Endothelial cell of umbilical vein (primary cell): ENCODE measurements at regions not wholly inside any gene's neighbourhood (a gene's known extent, or its start where the extent isn't known, plus 50 kb on each side); places are given as distances from the start of the nearest gene placed in this dataset.

Source experiments
- CTCF ChIP-seq, 2 donors: IDR thresholded peaks; 1 replicate in 1 of 2; 2 replicates in 1 of 2; pipeline ENCODE4 v1.5.1; 2011; ENCODE audit warnings: low read length in 2 of 2, mild to moderate bottlenecking in 2 of 2, moderate library complexity in 2 of 2, control low read depth in 1 of 2, inconsistent platforms in 1 of 2, low read depth in 1 of 2; ENCODE audit not compliant: insufficient read depth in 1 of 2; ENCODE audit errors: extremely low read depth in 1 of 2
- EZH2 ChIP-seq: IDR thresholded peaks from 2 replicates; pipeline ENCODE4 v1.6.1; 2012; ENCODE audit warnings: borderline replicate concordance, low read depth, mild to moderate bottlenecking, moderate library complexity, low read length, inconsistent platforms; ENCODE audit not compliant: severe bottlenecking
- JUN ChIP-seq: IDR thresholded peaks from 2 replicates; pipeline ENCODE4 v1.6.1; 2011; ENCODE audit warnings: borderline replicate concordance, low read depth; ENCODE audit not compliant: insufficient read length, insufficient read depth
- MAX ChIP-seq: IDR thresholded peaks from 2 replicates; pipeline ENCODE4 v1.6.1; 2011; ENCODE audit not compliant: insufficient read depth, insufficient read length
- MYC ChIP-seq: IDR thresholded peaks from one replicate; pipeline ENCODE4 v1.6.1; 2011; ENCODE audit warnings: mild to moderate bottlenecking, low read depth, low read length

GRCh38 chr2:234753701-234754100 lies 198.1 kb upstream of the SH3BP4 start:
- TF ChIP-seq CTCF (IDR thresholded peaks at IDR 0.05; ENCODE audit: extremely low read depth in 1 of 2, insufficient read depth in 1 of 2, low read depth in 1 of 2, low read length in 2 of 2) (no peak), EZH2 (no peak), MYC (no peak), JUN (no peak), MAX (no peak)
